Upper lobe of left lung (tissue), 6 donors: ENCODE measurements at regions not wholly inside any gene's neighbourhood (a gene's known extent, or its start where the extent isn't known, plus 50 kb on each side); places are given as distances from the start of the nearest gene placed in this dataset.

Experiments used
- ATAC-seq, 2 donors: fragments of 200-7000 bp; cut with Tn5 transposase; one replicate each; pipeline ENCODE4 v1.9.1; 2022; ENCODE audit warnings: mild to moderate bottlenecking in 2 of 2, moderate library complexity in 2 of 2; ENCODE audit not compliant: low FRiP score in 2 of 2
- DNase-seq, 2 donors: peaks; one replicate each; pipeline ENCODE4 v3.0.0-alpha.2; 2019 to 2020
- H3K27ac ChIP-seq, 4 donors: fragments of 200-600 bp; sonication (generic); one replicate each; pipeline ENCODE4 v1.5.1; 2016 to 2019
- H3K27me3 ChIP-seq, 4 donors: fragments of 200-600 bp; sonication (generic); one replicate each; pipeline ENCODE4 v1.5.1; 2017 to 2019
- H3K36me3 ChIP-seq, 4 donors: fragments of 200-600 bp; sonication (generic); one replicate each; pipeline ENCODE4 v1.5.1; 2016 to 2019
- H3K4me1 ChIP-seq, 4 donors: fragments of 200-600 bp; sonication (generic); one replicate each; pipeline ENCODE4 v1.5.1; 2018 to 2019
- H3K4me3 ChIP-seq, 4 donors: fragments of 200-600 bp; sonication (generic); one replicate each; pipeline ENCODE4 v1.5.1; 2017 to 2019; ENCODE audit warnings: mild to moderate bottlenecking in 2 of 4, moderate library complexity in 1 of 4
- H3K9me3 ChIP-seq, 4 donors: fragments of 200-600 bp; sonication (generic); one replicate each; pipeline ENCODE4 v1.5.1; 2018 to 2019
- EP300 ChIP-seq, 4 donors: sonication (generic); formaldehyde crosslinking; IDR thresholded peaks; one replicate each; pipeline ENCODE4 v1.5.1; 2017; ENCODE audit warnings: antibody characterized with exemption in 4 of 4, control low read depth in 2 of 4
- POLR2A ChIP-seq, 4 donors: fragments of 450-650 bp; IDR thresholded peaks; one replicate each; pipeline ENCODE4 v1.5.1; 2016 to 2017; ENCODE audit warnings: antibody characterized with exemption in 4 of 4, mild to moderate bottlenecking in 2 of 4
- POLR2AphosphoS5 ChIP-seq, 2 donors: sonication (generic); formaldehyde crosslinking; IDR thresholded peaks; one replicate each; pipeline ENCODE4 v1.5.1; 2017; ENCODE audit warnings: antibody characterized with exemption in 2 of 2
- WGBS, 2 donors: methylation state at CpG; one replicate each; pipeline ENCODE4 v1.1.5; 2017 to 2018; 5-methylcytosine and 5-hydroxymethylcytosine counted together
- TF ChIP-seq, protein P1 (sequence below), 6 experiments: fragments of 450-650 bp in 4 of 6; fragments of 200-600 bp in 2 of 6; sonication (generic) in 2 of 6; IDR thresholded peaks; one replicate each; pipeline ENCODE4 v1.5.1; 2016 to 2019; ENCODE audit warnings: antibody characterized with exemption in 6 of 6
- donor health status: DM: no; HTN: no; CAD: no; lungs with moderate emphysema.
- donor health status: DM: no; HTN: yes; CAD: no; lungs with severe emphysema.

- WGBS, 2 donors: 89 to 94% methylated on average over 4 of the region's 4 CpGs
- TF ChIP-seq, protein P1, sequence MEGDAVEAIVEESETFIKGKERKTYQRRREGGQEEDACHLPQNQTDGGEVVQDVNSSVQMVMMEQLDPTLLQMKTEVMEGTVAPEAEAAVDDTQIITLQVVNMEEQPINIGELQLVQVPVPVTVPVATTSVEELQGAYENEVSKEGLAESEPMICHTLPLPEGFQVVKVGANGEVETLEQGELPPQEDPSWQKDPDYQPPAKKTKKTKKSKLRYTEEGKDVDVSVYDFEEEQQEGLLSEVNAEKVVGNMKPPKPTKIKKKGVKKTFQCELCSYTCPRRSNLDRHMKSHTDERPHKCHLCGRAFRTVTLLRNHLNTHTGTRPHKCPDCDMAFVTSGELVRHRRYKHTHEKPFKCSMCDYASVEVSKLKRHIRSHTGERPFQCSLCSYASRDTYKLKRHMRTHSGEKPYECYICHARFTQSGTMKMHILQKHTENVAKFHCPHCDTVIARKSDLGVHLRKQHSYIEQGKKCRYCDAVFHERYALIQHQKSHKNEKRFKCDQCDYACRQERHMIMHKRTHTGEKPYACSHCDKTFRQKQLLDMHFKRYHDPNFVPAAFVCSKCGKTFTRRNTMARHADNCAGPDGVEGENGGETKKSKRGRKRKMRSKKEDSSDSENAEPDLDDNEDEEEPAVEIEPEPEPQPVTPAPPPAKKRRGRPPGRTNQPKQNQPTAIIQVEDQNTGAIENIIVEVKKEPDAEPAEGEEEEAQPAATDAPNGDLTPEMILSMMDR (IDR thresholded peaks at IDR 0.05): no peak
- TF ChIP-seq POLR2A (IDR thresholded peaks at IDR 0.05): no peak
- no peak for ATAC-seq
Observed at GRCh38 chr2:235270291-235270690, 223.6 kb upstream of the AGAP1 start.

GRCh38 chr2:235270956-235271355, 222.9 kb upstream of the AGAP1 start:
- no peak for DNase-seq
- Histone ChIP-seq H3K4me1 (peaks cover 11 to 18% (median 16%) of the 10 kb centered on the region in 4 donors), H3K27ac (no peak overlapping the region), H3K4me3 (no peak overlapping the region), H3K9me3 (no peaks in the 10 kb centered on the region), H3K36me3 (no peaks in the 10 kb centered on the region), H3K27me3 (no peaks in the 10 kb centered on the region)
- ATAC-seq: no peak
- TF ChIP-seq POLR2A (IDR thresholded peaks at IDR 0.05) (no peak), POLR2AphosphoS5 (IDR thresholded peaks at IDR 0.05) (no peak), EP300 (IDR thresholded peaks at IDR 0.05) (no peak)
- TF ChIP-seq, protein P1 (IDR thresholded peaks at IDR 0.05): no peak
- WGBS, 2 donors: 56 to 68% methylated on average over 4 of the region's 4 CpGs

More at GRCh38 chr2:235270291-235270690, 223.6 kb upstream of the AGAP1 start:
- Histone ChIP-seq H3K27ac (no peak overlapping the region), H3K9me3 (no peaks in the 10 kb centered on the region), H3K4me3 (no peak overlapping the region), H3K36me3 (no peaks in the 10 kb centered on the region), H3K27me3 (no peaks in the 10 kb centered on the region), H3K4me1 (peaks cover 11 to 18% (median 16%) of the 10 kb centered on the region in 4 donors)
- DNase-seq: no peak

DNA sequence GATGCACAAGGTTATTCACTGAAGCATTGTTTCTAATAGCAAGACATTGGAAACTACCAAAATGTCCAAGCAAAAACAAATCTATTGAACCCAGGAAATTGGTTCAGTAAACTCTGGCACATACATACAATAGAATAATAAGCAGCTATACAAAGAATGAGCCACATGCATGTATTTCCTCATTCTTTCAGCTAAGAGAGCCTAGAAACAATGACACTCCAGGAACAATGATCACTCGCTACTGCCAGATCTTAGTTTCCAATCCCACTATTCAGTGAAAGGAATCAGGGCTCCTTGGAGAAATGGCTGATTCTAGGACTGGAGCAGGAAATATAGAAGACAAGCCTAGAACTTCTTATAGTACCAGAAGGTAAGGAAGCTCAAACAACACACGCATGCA, 221.9 kb upstream of the AGAP1 start:
- DNase-seq: no peak
- 71 to 87% methylated on average over 2 of the region's 2 CpGs for WGBS, 2 donors
- Histone ChIP-seq H3K27ac (no peak overlapping the region), H3K36me3 (no peaks in the 10 kb centered on the region), H3K4me3 (no peak overlapping the region), H3K9me3 (no peaks in the 10 kb centered on the region), H3K4me1 (peaks cover 11 to 18% (median 16%) of the 10 kb centered on the region in 4 donors), H3K27me3 (no peaks in the 10 kb centered on the region)
- no peak for ATAC-seq
- no peak for TF ChIP-seq EP300 (IDR thresholded peaks at IDR 0.05)
- no peak for TF ChIP-seq POLR2A (IDR thresholded peaks at IDR 0.05)
- TF ChIP-seq, protein P1 (IDR thresholded peaks at IDR 0.05): no peak
- no peak for TF ChIP-seq POLR2AphosphoS5 (IDR thresholded peaks at IDR 0.05)

DNA sequence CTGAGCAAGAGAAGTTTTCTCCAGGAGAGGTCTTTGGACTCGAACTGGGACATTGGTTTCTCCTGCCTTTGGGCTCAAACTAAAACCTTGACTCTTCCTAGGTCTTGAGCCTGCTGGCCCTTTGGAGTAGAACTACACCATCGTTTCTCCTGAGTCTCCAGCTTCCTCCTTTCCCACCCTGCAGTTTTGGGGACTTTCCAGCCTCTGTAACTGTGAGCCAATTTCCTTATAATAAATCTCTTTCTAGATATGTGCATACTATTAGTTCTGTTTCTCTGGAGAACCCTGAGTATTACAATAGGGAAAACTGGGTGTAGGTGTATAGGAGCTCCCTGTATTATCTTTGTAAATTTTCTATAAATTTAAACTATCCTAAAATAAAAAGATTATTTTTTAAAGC, 219.8 kb upstream of the AGAP1 start:
- DNase-seq (no peak), ATAC-seq (no peak)
- Histone ChIP-seq H3K4me1 (no peaks in the 10 kb centered on the region), H3K4me3 (no peak overlapping the region), H3K27me3 (no peaks in the 10 kb centered on the region), H3K27ac (no peak overlapping the region), H3K36me3 (no peaks in the 10 kb centered on the region), H3K9me3 (no peaks in the 10 kb centered on the region)
- TF ChIP-seq, protein P1 (IDR thresholded peaks at IDR 0.05): no peak
- TF ChIP-seq POLR2AphosphoS5 (IDR thresholded peaks at IDR 0.05) (no peak), EP300 (IDR thresholded peaks at IDR 0.05) (no peak), POLR2A (IDR thresholded peaks at IDR 0.05) (no peak)
- 45 to 47% methylated on average over 2 of the region's 2 CpGs for WGBS, 2 donors

- H3K4me1 ChIP-seq: no peaks in the 10 kb centered on the region
- H3K27ac ChIP-seq: no peak overlapping the region
- WGBS, 2 donors: 89 to 97% methylated on average over 3 of the region's 3 CpGs
- no peaks in the 10 kb centered on the region for H3K9me3 ChIP-seq
- DNase-seq (no peak), ATAC-seq (no peak)
- TF ChIP-seq, protein P1 (IDR thresholded peaks at IDR 0.05): no peak
- TF ChIP-seq EP300 (IDR thresholded peaks at IDR 0.05) (no peak), POLR2AphosphoS5 (IDR thresholded peaks at IDR 0.05) (no peak), POLR2A (IDR thresholded peaks at IDR 0.05) (no peak)
- no peak overlapping the region for H3K4me3 ChIP-seq
- H3K27me3 ChIP-seq: no peaks in the 10 kb centered on the region
- no peaks in the 10 kb centered on the region for H3K36me3 ChIP-seq
Observed at GRCh38 chr2:235277485-235277884, 216.4 kb upstream of the AGAP1 start.
